Right lobe of liver (tissue), 6 donors: ENCODE measurements at regions not wholly inside any gene's neighbourhood (a gene's known extent, or its start where the extent isn't known, plus 50 kb on each side); places are given as distances from the start of the nearest gene placed in this dataset.

Source experiments
- ATAC-seq, 4 donors: fragments of 200-7000 bp; cut with Tn5 transposase; one replicate each; pipeline ENCODE4 v1.9.1; 2020; ENCODE audit warnings: mild to moderate bottlenecking in 4 of 4, moderate library complexity in 4 of 4
- DNase-seq, 3 donors: peaks; one replicate each; pipeline ENCODE4 v3.0.0-alpha.2; 2020
- H3K27ac ChIP-seq, 3 donors: fragments of 200-600 bp; one replicate each; pipeline ENCODE4 v1.8.0; 2022
- H3K27me3 ChIP-seq, 2 donors: fragments of 200-600 bp; one replicate each; pipeline ENCODE4 v1.8.0; 2022
- H3K36me3 ChIP-seq, 4 donors: fragments of 200-600 bp; sonication (generic) in 1 of 4; one replicate each; pipeline versions ENCODE4 v1.5.1 to v1.8.0; 2017 to 2022; ENCODE audit warnings: control low read depth in 1 of 4
- H3K4me1 ChIP-seq, 4 donors: fragments of 200-600 bp; sonication (generic) in 1 of 4; one replicate each; pipeline versions ENCODE4 v1.5.1 to v1.8.0; 2017 to 2022; ENCODE audit warnings: control low read depth in 1 of 4
- H3K4me3 ChIP-seq, 3 donors: fragments of 200-600 bp; one replicate each; pipeline ENCODE4 v1.8.0; 2022
- H3K9me3 ChIP-seq, 4 donors: fragments of 200-600 bp; sonication (generic) in 1 of 4; one replicate each; pipeline versions ENCODE4 v1.5.1 to v1.8.0; 2017 to 2022; ENCODE audit warnings: control low read depth in 1 of 4
- CTCF ChIP-seq, 4 donors: fragments of 200-600 bp in 3 of 4; fragments of 450-650 bp in 1 of 4; IDR thresholded peaks; one replicate each; pipeline versions ENCODE4 v1.5.1 to v1.8.0; 2016 to 2022; ENCODE audit warnings: antibody characterized with exemption in 4 of 4, mild to moderate bottlenecking in 2 of 4
- POLR2A ChIP-seq: fragments of 450-650 bp; IDR thresholded peaks from one replicate; pipeline ENCODE4 v1.6.1; 2017; ENCODE audit warnings: antibody characterized with exemption, mild to moderate bottlenecking
- WGBS: methylation state at CpG from one replicate; pipeline ENCODE4 v1.1.6; 2018; ENCODE audit warnings: low coverage, low lambda C conversion rate; ENCODE audit not compliant: insufficient coverage; ENCODE audit errors: missing lambda C conversion rate; 5-methylcytosine and 5-hydroxymethylcytosine counted together
- intact Hi-C, 2 donors: fragments of 100-400 bp; cut with DNase I; formaldehyde crosslinking; loops; one replicate each; pipeline versions ENCODE4 v1.11.2 to v1.14.1; 2022
- donor health status: DM: no; HTN: yes; CAD: no.
- donor health status: DM: no; HTN: no; CAD: no.
- donor health status: DM: no; HTN: no; CAD: no.
- donor health status: DM: no; HTN: yes; CAD: no.
- donor health status: DM: no; HTN: yes; CAD: no.

DNA sequence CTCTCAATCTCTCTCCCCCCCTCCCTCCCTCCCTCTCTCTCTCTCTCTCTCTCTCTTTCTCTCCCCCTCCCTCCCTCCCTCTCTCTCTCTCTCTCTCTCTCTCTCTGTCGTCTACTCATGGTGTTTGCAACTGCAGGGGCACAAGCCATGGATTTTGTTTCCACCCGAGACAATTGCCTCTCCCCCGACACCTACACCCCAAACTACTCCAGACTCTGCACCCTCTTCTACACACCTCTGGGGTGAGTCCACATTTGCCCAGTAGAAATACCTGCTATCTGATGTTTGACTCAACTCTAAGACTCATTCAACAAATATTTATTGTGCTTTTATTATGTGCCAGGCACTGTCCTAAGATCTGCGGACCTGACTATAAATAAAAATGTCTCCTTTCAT is 93.7 kb downstream of the TMEM17 start:
- H3K4me3 ChIP-seq, result no peak overlapping the region
- H3K27ac ChIP-seq, result no peak overlapping the region
- DNase-seq (no peak), ATAC-seq (peak in 1 of 4 donors; percentile 3)
- no peaks in the 10 kb centered on the region for H3K36me3 ChIP-seq
- 27% methylated on average over 4 of the region's 4 CpGs for WGBS
- H3K9me3 ChIP-seq, result no peaks in the 10 kb centered on the region
- intact Hi-C loops, result loop anchor here (5.0 to 10.0 kb wide), 2 partner anchors 415 to 498 kb away; no protein-coding TSS in a partner anchor
- TF ChIP-seq POLR2A, result no peak
- no peak for TF ChIP-seq CTCF (IDR thresholded peaks at IDR 0.05)
- H3K27me3 ChIP-seq, result no peaks in the 10 kb centered on the region
- peaks cover 0 to 20% (median 8%) of the 10 kb centered on the region in 4 donors for H3K4me1 ChIP-seq

DNA sequence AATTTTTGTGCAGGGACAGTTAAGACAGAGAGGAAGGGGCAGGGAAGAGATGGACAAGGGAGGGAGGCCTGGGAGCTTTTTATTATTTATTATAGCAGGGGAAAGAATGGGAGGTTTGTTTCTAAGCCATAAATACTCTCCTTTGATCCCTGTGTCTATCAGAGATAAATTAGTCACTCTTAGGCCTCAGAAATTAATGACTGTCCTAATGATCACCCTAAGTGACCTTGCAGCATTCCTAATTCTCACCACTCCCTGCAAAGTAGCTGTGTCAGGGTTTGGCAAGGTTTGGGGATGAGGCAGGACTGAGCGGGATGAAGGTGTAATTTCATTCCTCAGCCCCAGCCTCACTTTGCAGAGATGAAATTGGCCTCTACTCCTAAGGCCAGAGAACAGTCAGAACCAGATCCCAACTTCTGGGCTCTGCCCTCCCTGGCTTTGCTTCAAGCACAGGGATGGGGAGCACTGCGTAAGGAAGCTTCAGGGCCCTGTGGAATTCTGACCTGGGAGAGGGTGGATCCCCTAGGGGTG is 95.0 kb downstream of the TMEM17 start:
- Histone ChIP-seq H3K27ac (peak overlapping the region in 1 of 3 donors; percentile 39), H3K27me3 (no peaks in the 10 kb centered on the region), H3K4me3 (no peak overlapping the region), H3K9me3 (no peaks in the 10 kb centered on the region), H3K36me3 (no peaks in the 10 kb centered on the region), H3K4me1 (peaks cover 0 to 25% (median 8%) of the 10 kb centered on the region in 4 donors)
- intact Hi-C loops, result loop anchor here (5.0 to 10.0 kb wide), 2 partner anchors 414 to 496 kb away; no protein-coding TSS in a partner anchor
- DNase-seq (no peak), ATAC-seq (no peak)
- TF ChIP-seq POLR2A (no peak), CTCF (IDR thresholded peaks at IDR 0.05) (no peak)
- 29% methylated on average over 2 of the region's 2 CpGs for WGBS

DNA sequence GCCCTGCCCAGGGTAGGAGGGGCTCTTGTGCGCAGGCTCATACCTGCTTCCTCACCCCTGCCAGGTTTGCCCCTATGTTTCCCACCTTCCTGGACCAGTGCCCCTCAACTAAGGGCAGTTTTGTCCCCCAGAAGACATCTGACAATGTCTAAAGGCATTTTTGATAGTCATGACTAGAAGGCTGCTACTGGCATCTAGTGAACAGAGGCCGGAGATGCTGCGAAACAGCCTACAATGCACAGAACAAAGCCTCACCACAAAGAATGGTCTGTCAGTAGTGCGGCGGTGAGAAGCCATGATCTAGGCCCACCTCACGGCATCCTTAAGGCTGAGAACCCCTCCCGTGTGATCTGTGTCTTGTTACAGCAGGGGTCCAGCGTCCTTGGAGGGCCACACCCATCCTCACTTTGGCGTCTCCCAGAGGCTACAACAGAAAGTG is 96.0 kb downstream of the TMEM17 start:
- TF ChIP-seq CTCF (IDR thresholded peaks at IDR 0.05) (no peak), POLR2A (no peak)
- H3K36me3 ChIP-seq, result no peaks in the 10 kb centered on the region
- ATAC-seq (no peak), DNase-seq (no peak)
- no peaks in the 10 kb centered on the region for H3K27me3 ChIP-seq
- H3K4me3 ChIP-seq, result no peak overlapping the region
- 81% methylated on average over 7 of the region's 9 CpGs for WGBS
- H3K4me1 ChIP-seq, result peaks cover 0 to 15% (median 2%) of the 10 kb centered on the region in 4 donors
- H3K27ac ChIP-seq, result no peak overlapping the region
- intact Hi-C loops, result loop anchor here (5.0 to 10.0 kb wide), 2 partner anchors 413 to 495 kb away; no protein-coding TSS in a partner anchor
- no peaks in the 10 kb centered on the region for H3K9me3 ChIP-seq

DNA sequence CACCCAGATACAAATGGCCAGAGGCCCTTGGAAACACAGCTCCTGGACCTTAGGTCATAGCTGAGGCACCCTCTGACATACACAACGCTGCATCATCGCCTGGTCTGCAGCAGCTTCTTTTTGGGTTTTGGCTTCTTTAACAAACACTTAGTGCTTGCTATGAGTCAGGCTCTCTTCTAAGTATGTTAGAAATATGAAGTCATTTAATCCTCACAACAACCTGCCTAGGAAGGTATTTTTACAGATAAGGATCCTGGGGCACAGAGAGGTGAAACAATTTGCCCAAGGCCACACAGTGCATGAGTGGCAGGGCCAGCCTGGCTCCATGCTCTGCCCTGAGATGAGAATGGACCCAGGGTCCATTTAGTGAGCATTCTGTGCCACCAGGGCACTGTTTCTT is 96.6 kb downstream of the TMEM17 start:
- H3K4me1 ChIP-seq, result peaks cover 0 to 13% (median 2%) of the 10 kb centered on the region in 4 donors
- no peak overlapping the region for H3K27ac ChIP-seq
- H3K9me3 ChIP-seq, result no peaks in the 10 kb centered on the region
- TF ChIP-seq POLR2A, result no peak
- no peak for TF ChIP-seq CTCF (IDR thresholded peaks at IDR 0.05)
- H3K27me3 ChIP-seq, result no peaks in the 10 kb centered on the region
- no peak for ATAC-seq
- H3K36me3 ChIP-seq, result no peaks in the 10 kb centered on the region
- intact Hi-C loops, result loop anchor here in 1 of 2 donors (10.0 kb wide), 1 partner anchor 485 kb away; no protein-coding TSS in a partner anchor
- DNase-seq, result no peak
- no peak overlapping the region for H3K4me3 ChIP-seq
- WGBS, result no CpG with 5 or more reads among the region's 2 CpGs
